GM23338 (cell line): ENCODE measurements at regions not wholly inside any gene's neighbourhood (a gene's known extent, or its start where the extent isn't known, plus 50 kb on each side); places are given as distances from the start of the nearest gene placed in this dataset.
A peak's percentile ranks its signal among the peaks of the same experiment; 100 is the strongest.

ENCODE experiments used
- ATAC-seq: fragments of 200-7000 bp; cut with Tn5 transposase; 3 replicates; pipeline ENCODE4 v1.9.1; 2020
- DNase-seq: peaks from one replicate; pipeline ENCODE4 v3.0.0-alpha.2; 2015; ENCODE audit warnings: low spot score
- H2AFZ ChIP-seq: fragments of 200-600 bp; sonication (generic); 2 replicates; pipeline ENCODE4 v1.8.0; 2016; ENCODE audit warnings: antibody characterized with exemption, mild to moderate bottlenecking, moderate library complexity
- H3F3A ChIP-seq: fragments of 200-600 bp; sonication (generic); replicated peaks from 2 replicates; pipeline ENCODE4 v1.8.0; 2017; ENCODE audit warnings: antibody characterized with exemption, mixed run types, low read depth
- H3K27ac ChIP-seq: fragments of 200-600 bp; sonication (generic); 2 replicates; pipeline ENCODE4 v1.6.1; 2016; ENCODE audit warnings: low read depth
- H3K27me3 ChIP-seq: fragments of 200-600 bp; sonication (generic); 2 replicates; pipeline ENCODE4 v1.8.0; 2016; ENCODE audit warnings: mild to moderate bottlenecking, mixed run types, moderate library complexity; ENCODE audit not compliant: insufficient read depth
- H3K36me3 ChIP-seq: fragments of 200-600 bp; sonication (generic); 2 replicates; pipeline ENCODE4 v1.8.0; 2016; ENCODE audit warnings: mild to moderate bottlenecking; ENCODE audit not compliant: insufficient read depth
- H3K4me1 ChIP-seq: fragments of 200-600 bp; sonication (generic); 2 replicates; pipeline ENCODE4 v1.8.0; 2016; ENCODE audit warnings: mild to moderate bottlenecking, moderate library complexity; ENCODE audit not compliant: insufficient read depth
- H3K4me2 ChIP-seq: fragments of 200-600 bp; sonication (generic); 2 replicates; pipeline ENCODE4 v1.7.1; 2017; ENCODE audit warnings: mixed run types
- H3K4me3 ChIP-seq: fragments of 200-600 bp; sonication (generic); 2 replicates; pipeline ENCODE4 v1.6.1; 2016; ENCODE audit warnings: mixed run types
- H3K79me2 ChIP-seq: fragments of 200-600 bp; sonication (generic); replicated peaks from 2 replicates; pipeline ENCODE4 v1.8.0; 2017; ENCODE audit warnings: mild to moderate bottlenecking; ENCODE audit not compliant: insufficient read depth
- H3K9me2 ChIP-seq: fragments of 200-600 bp; sonication (generic); 2 replicates; pipeline ENCODE4 v1.8.0; 2017; ENCODE audit not compliant: insufficient read depth
- H4K20me1 ChIP-seq: fragments of 200-600 bp; sonication (generic); replicated peaks from 2 replicates; pipeline ENCODE4 v1.8.0; 2017; ENCODE audit warnings: mild to moderate bottlenecking; ENCODE audit not compliant: insufficient read depth
- H3K27ac Mint-ChIP-seq: 2 replicates; pipeline ENCODE4 v1.8.0; 2020; ENCODE audit warnings: inconsistent platforms, mild to moderate bottlenecking, moderate library complexity, mixed read lengths
- H3K27me3 Mint-ChIP-seq: 3 replicates; pipeline ENCODE4 v1.8.0; 2022; ENCODE audit warnings: low read depth, mild to moderate bottlenecking, moderate library complexity, mixed read lengths, inconsistent platforms; ENCODE audit not compliant: insufficient read depth, poor library complexity
- H3K36me3 Mint-ChIP-seq: 3 replicates; pipeline ENCODE4 v1.8.0; 2021; ENCODE audit warnings: low read depth, mild to moderate bottlenecking, inconsistent platforms, moderate library complexity, mixed read lengths
- H3K4me1 Mint-ChIP-seq: 3 replicates; pipeline ENCODE4 v1.8.0; 2020; ENCODE audit warnings: mild to moderate bottlenecking, inconsistent platforms, mixed read lengths
- H3K4me3 Mint-ChIP-seq: 3 replicates; pipeline ENCODE4 v1.8.0; 2021; ENCODE audit warnings: moderate library complexity, mild to moderate bottlenecking, inconsistent platforms, mixed read lengths
- H3K9me3 Mint-ChIP-seq: 3 replicates; pipeline ENCODE4 v1.8.0; 2020; ENCODE audit warnings: moderate library complexity, mild to moderate bottlenecking, inconsistent platforms, mixed read lengths
- CREB1 ChIP-seq: fragments of 250-450 bp; sonication (Bioruptor Pico); IDR thresholded peaks from 2 replicates; pipeline ENCODE4 v1.5.0; 2020; ENCODE audit warnings: low read depth, mild to moderate bottlenecking, moderate library complexity
- EZH2 ChIP-seq: fragments of 200-600 bp; sonication (generic); IDR thresholded peaks from one replicate; pipeline ENCODE4 v1.8.0; 2017; ENCODE audit warnings: antibody characterized with exemption, mild to moderate bottlenecking, low read depth; ENCODE audit not compliant: unreplicated experiment
- EZH2phosphoT487 ChIP-seq: fragments of 200-600 bp; sonication (generic); IDR thresholded peaks from one replicate; pipeline ENCODE4 v1.8.1; 2018; ENCODE audit warnings: antibody characterized with exemption; ENCODE audit not compliant: unreplicated experiment
- JUNB ChIP-seq: IDR thresholded peaks from one replicate; pipeline ENCODE4 v1.6.1; 2016; ENCODE audit warnings: antibody characterized with exemption; ENCODE audit not compliant: unreplicated experiment
- NANOG ChIP-seq: IDR thresholded peaks from 2 replicates; pipeline ENCODE4 v1.6.1; 2016; ENCODE audit warnings: antibody characterized with exemption, borderline replicate concordance
- POLR2AphosphoS5 ChIP-seq: IDR thresholded peaks from 2 replicates; pipeline ENCODE4 v1.6.1; 2016; ENCODE audit warnings: antibody characterized with exemption, low read depth
- STAT1 ChIP-seq: IDR thresholded peaks from one replicate; pipeline ENCODE4 v1.6.1; 2016; ENCODE audit warnings: antibody characterized with exemption; ENCODE audit not compliant: unreplicated experiment
- ZNF114 ChIP-seq: fragments of 250-450 bp; sonication (Bioruptor Pico); IDR thresholded peaks from 2 replicates; pipeline ENCODE4 v1.5.0; 2020; ENCODE audit warnings: mild to moderate bottlenecking, moderate library complexity
- ZNF331 ChIP-seq: fragments of 250-450 bp; sonication (Bioruptor Pico); IDR thresholded peaks from 2 replicates; pipeline ENCODE4 v1.5.0; 2020; ENCODE audit warnings: low read depth, mild to moderate bottlenecking, moderate library complexity
- TF ChIP-seq, protein P1 (sequence below): IDR thresholded peaks from 2 replicates; pipeline ENCODE4 v1.6.1; 2016; ENCODE audit warnings: antibody characterized with exemption
- TF ChIP-seq, protein P2 (sequence below): IDR thresholded peaks from one replicate; pipeline ENCODE4 v1.6.1; 2018; ENCODE audit warnings: antibody characterized with exemption; ENCODE audit not compliant: unreplicated experiment
- TF ChIP-seq, protein P3 (sequence below), 2 experiments: fragments of 200-600 bp in 1 of 2; sonication (generic) in 1 of 2; conservative IDR thresholded peaks; 2 replicates each; pipeline versions ENCODE4 v1.5.1 to v1.6.1; 2016 to 2017; ENCODE audit warnings: antibody characterized with exemption in 2 of 2, low read depth in 2 of 2, mild to moderate bottlenecking in 2 of 2, moderate library complexity in 1 of 2
- TF ChIP-seq, protein P4 (sequence below): fragments of 250-450 bp; sonication (Bioruptor Pico); IDR thresholded peaks from 2 replicates; pipeline ENCODE4 v1.5.0; 2020; ENCODE audit warnings: mild to moderate bottlenecking, moderate library complexity

DNA sequence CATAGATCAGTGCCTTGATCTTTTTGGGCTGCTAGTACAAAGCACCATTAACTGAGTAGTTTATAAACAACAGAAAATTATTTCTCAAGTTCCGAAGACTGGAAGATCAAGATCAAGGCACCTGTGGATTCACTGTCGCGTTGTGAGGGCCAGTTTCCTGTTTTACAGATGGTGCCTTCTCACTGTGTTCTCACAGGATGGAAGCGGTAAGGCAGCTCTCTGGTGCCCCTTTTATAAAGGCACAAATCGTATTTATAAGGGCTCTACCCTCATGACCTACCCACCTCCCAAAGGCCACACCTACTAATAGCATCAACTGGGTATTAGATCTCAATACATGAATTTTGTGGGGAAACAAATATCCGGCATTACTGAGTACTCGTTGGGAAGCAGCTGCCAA lies 729.5 kb upstream of the SLC39A10 start:
- ATAC-seq (peak; percentile 50; the same call in 2 of the 3 replicates), DNase-seq (peak; percentile 25)
- peak overlapping the region; percentile 60; the same call in 1 of the 2 replicates for H3K27ac Mint-ChIP-seq
- peaks cover 2% of the 10 kb centered on the region for H3K27me3 Mint-ChIP-seq
- Histone ChIP-seq H3K4me2 (no peak overlapping the region), H3K79me2 (no peaks in the 10 kb centered on the region), H3K27ac (no peak overlapping the region; the same call in 1 of the 2 replicates), H3K4me1 (no peaks in the 10 kb centered on the region), H3K27me3 (no peaks in the 10 kb centered on the region), H2AFZ (peak overlapping the region; percentile 23; the same call in 1 of the 2 replicates), H3K9me2 (no peaks in the 10 kb centered on the region; the same call in 1 of the 2 replicates), H3K4me3 (no peak overlapping the region), H3F3A (no peaks in the 10 kb centered on the region), H3K36me3 (no peaks in the 10 kb centered on the region), H4K20me1 (no peaks in the 10 kb centered on the region)
- H3K4me1 Mint-ChIP-seq: peaks cover 8% of the 10 kb centered on the region
- no peak overlapping the region for H3K4me3 Mint-ChIP-seq
- no peak for TF ChIP-seq CREB1
- no peak for TF ChIP-seq ZNF331 (CRISPR knock-in tag)
- TF ChIP-seq, protein P1, sequence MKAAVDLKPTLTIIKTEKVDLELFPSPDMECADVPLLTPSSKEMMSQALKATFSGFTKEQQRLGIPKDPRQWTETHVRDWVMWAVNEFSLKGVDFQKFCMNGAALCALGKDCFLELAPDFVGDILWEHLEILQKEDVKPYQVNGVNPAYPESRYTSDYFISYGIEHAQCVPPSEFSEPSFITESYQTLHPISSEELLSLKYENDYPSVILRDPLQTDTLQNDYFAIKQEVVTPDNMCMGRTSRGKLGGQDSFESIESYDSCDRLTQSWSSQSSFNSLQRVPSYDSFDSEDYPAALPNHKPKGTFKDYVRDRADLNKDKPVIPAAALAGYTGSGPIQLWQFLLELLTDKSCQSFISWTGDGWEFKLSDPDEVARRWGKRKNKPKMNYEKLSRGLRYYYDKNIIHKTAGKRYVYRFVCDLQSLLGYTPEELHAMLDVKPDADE: no peak
- TF ChIP-seq NANOG: no peak
- no peak for TF ChIP-seq EZH2
- TF ChIP-seq ZNF114 (CRISPR knock-in tag): no peak
- TF ChIP-seq, protein P2, sequence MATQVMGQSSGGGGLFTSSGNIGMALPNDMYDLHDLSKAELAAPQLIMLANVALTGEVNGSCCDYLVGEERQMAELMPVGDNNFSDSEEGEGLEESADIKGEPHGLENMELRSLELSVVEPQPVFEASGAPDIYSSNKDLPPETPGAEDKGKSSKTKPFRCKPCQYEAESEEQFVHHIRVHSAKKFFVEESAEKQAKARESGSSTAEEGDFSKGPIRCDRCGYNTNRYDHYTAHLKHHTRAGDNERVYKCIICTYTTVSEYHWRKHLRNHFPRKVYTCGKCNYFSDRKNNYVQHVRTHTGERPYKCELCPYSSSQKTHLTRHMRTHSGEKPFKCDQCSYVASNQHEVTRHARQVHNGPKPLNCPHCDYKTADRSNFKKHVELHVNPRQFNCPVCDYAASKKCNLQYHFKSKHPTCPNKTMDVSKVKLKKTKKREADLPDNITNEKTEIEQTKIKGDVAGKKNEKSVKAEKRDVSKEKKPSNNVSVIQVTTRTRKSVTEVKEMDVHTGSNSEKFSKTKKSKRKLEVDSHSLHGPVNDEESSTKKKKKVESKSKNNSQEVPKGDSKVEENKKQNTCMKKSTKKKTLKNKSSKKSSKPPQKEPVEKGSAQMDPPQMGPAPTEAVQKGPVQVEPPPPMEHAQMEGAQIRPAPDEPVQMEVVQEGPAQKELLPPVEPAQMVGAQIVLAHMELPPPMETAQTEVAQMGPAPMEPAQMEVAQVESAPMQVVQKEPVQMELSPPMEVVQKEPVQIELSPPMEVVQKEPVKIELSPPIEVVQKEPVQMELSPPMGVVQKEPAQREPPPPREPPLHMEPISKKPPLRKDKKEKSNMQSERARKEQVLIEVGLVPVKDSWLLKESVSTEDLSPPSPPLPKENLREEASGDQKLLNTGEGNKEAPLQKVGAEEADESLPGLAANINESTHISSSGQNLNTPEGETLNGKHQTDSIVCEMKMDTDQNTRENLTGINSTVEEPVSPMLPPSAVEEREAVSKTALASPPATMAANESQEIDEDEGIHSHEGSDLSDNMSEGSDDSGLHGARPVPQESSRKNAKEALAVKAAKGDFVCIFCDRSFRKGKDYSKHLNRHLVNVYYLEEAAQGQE: no peak
- no peak for TF ChIP-seq EZH2phosphoT487
- TF ChIP-seq POLR2AphosphoS5: no peak
- TF ChIP-seq, protein P3, sequence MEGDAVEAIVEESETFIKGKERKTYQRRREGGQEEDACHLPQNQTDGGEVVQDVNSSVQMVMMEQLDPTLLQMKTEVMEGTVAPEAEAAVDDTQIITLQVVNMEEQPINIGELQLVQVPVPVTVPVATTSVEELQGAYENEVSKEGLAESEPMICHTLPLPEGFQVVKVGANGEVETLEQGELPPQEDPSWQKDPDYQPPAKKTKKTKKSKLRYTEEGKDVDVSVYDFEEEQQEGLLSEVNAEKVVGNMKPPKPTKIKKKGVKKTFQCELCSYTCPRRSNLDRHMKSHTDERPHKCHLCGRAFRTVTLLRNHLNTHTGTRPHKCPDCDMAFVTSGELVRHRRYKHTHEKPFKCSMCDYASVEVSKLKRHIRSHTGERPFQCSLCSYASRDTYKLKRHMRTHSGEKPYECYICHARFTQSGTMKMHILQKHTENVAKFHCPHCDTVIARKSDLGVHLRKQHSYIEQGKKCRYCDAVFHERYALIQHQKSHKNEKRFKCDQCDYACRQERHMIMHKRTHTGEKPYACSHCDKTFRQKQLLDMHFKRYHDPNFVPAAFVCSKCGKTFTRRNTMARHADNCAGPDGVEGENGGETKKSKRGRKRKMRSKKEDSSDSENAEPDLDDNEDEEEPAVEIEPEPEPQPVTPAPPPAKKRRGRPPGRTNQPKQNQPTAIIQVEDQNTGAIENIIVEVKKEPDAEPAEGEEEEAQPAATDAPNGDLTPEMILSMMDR (conservative IDR thresholded peaks at IDR 0.05; ENCODE audit: low read depth in 2 of 2): no peak
- TF ChIP-seq JUNB: no peak
- TF ChIP-seq STAT1: no peak
- TF ChIP-seq, protein P4, sequence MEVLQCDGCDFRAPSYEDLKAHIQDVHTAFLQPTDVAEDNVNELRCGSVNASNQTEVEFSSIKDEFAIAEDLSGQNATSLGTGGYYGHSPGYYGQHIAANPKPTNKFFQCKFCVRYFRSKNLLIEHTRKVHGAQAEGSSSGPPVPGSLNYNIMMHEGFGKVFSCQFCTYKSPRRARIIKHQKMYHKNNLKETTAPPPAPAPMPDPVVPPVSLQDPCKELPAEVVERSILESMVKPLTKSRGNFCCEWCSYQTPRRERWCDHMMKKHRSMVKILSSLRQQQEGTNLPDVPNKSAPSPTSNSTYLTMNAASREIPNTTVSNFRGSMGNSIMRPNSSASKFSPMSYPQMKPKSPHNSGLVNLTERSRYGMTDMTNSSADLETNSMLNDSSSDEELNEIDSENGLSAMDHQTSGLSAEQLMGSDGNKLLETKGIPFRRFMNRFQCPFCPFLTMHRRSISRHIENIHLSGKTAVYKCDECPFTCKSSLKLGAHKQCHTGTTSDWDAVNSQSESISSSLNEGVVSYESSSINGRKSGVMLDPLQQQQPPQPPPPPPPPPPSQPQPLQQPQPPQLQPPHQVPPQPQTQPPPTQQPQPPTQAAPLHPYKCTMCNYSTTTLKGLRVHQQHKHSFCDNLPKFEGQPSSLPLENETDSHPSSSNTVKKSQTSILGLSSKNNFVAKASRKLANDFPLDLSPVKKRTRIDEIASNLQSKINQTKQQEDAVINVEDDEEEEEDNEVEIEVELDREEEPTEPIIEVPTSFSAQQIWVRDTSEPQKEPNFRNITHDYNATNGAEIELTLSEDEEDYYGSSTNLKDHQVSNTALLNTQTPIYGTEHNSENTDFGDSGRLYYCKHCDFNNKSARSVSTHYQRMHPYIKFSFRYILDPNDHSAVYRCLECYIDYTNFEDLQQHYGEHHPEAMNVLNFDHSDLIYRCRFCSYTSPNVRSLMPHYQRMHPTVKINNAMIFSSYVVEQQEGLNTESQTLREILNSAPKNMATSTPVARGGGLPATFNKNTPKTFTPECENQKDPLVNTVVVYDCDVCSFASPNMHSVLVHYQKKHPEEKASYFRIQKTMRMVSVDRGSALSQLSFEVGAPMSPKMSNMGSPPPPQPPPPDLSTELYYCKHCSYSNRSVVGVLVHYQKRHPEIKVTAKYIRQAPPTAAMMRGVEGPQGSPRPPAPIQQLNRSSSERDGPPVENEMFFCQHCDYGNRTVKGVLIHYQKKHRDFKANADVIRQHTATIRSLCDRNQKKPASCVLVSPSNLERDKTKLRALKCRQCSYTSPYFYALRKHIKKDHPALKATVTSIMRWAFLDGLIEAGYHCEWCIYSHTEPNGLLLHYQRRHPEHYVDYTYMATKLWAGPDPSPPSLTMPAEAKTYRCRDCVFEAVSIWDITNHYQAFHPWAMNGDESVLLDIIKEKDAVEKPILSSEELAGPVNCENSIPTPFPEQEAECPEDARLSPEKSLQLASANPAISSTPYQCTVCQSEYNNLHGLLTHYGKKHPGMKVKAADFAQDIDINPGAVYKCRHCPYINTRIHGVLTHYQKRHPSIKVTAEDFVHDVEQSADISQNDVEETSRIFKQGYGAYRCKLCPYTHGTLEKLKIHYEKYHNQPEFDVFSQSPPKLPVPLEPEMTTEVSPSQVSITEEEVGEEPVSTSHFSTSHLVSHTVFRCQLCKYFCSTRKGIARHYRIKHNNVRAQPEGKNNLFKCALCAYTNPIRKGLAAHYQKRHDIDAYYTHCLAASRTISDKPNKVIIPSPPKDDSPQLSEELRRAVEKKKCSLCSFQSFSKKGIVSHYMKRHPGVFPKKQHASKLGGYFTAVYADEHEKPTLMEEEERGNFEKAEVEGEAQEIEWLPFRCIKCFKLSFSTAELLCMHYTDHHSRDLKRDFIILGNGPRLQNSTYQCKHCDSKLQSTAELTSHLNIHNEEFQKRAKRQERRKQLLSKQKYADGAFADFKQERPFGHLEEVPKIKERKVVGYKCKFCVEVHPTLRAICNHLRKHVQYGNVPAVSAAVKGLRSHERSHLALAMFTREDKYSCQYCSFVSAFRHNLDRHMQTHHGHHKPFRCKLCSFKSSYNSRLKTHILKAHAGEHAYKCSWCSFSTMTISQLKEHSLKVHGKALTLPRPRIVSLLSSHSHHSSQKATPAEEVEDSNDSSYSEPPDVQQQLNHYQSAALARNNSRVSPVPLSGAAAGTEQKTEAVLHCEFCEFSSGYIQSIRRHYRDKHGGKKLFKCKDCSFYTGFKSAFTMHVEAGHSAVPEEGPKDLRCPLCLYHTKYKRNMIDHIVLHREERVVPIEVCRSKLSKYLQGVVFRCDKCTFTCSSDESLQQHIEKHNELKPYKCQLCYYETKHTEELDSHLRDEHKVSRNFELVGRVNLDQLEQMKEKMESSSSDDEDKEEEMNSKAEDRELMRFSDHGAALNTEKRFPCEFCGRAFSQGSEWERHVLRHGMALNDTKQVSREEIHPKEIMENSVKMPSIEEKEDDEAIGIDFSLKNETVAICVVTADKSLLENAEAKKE: no peak
- no peaks in the 10 kb centered on the region for H3K9me3 Mint-ChIP-seq
- no peaks in the 10 kb centered on the region for H3K36me3 Mint-ChIP-seq
